ENCODE measurements at regions not wholly inside any gene's neighbourhood (a gene's known extent, or its start where the extent isn't known, plus 50 kb on each side); places are given as distances from the start of the nearest gene placed in this dataset.

GRCh38 chr20:56800088-56800487 lies 171.0 kb downstream of the TFAP2C start:
- no peak for DNase-seq (ENCODE audit: low spot score)

GRCh38 chr20:56801971-56802755 lies 173.1 kb downstream of the TFAP2C start:
- no peak for DNase-seq (ENCODE audit: low spot score)

GRCh38 chr20:56802805-56803204 lies 173.7 kb downstream of the TFAP2C start:
- no peak for DNase-seq (ENCODE audit: low spot score)

- no peak for DNase-seq (ENCODE audit: low spot score)
These were observed 176.2 kb downstream of the TFAP2C start for GRCh38 chr20:56805313-56805712.

GRCh38 chr20:56805966-56806365 lies 176.9 kb downstream of the TFAP2C start:
- no peak for DNase-seq (ENCODE audit: low spot score)

- no peak for DNase-seq (ENCODE audit: low spot score)
These were observed 177.9 kb downstream of the TFAP2C start for GRCh38 chr20:56806952-56807517.

DNA sequence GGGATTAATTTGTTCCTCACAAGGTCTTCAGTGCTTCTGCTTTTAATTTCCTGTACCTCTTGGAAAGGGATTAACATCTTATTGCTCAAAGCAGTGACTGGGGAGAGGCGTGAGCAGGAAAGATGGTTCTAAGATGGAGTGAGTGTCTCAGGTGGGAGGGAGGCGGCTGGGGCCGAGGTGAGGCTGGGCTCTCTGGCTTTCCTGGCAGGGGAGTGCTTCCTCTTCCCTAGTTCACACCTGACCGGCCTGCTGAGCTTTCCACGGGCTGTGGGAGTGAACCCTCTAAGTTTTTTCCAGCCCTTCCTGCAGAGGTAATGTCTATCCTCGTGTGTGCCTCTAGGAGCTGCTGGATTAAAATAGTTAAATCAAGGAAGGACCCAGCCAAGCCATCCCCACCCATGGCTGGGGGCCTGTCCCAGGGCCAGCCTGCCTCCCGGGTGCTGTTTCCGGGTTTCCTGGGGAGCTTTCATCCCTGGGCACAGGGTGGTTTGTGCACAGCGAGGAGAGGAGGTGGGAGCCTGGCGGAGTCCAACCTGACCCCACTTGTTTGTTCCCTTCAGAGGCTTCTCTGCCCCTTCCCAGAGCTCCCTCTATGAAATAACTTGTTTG lies 179.1 kb downstream of the TFAP2C start:
- DNase-seq (ENCODE audit: low spot score): no peak

DNA sequence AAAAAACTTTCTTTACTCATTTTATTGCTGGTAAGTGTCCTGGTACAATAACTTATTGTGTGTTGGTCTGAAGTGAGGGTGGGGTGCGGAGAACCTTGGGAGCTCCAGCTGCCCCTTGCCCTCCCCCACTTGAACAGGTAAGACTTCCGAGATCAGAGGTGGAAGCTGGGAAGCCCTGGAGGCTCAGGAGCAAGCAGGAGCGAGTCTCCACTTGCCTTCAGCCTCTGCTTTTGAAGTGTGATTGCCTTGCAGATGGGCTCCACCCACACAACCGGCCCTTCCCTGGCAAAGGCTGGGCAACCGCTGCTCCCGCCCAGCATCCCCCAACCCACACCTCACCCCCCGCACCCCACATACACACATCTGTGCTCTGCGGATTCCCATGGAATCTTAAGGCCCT lies 179.6 kb downstream of the TFAP2C start:
- no peak for DNase-seq (ENCODE audit: low spot score)

DNA sequence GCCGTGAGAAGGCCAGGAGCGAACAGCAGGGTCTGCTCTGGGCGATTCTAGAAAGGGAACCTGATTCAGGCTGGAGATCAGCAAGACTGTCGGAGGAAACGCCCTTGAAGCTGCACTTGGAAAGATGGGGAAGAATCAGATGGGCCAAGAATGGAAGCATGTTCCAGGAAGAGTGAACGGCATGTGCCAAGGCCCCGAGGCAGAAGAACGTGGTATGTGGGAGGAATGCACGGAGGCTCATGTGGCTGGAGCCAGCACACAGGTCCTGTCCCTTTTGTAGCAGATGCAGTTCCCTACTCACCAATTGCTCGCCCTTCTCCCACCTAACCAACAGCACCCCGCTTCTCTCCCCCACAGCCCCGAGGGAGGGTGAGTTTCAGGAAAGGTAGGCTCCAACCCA lies 180.6 kb downstream of the TFAP2C start:
- DNase-seq (ENCODE audit: low spot score): no peak

- DNase-seq (ENCODE audit: low spot score): no peak
These were observed 181.0 kb downstream of the TFAP2C start for GRCh38 chr20:56810141-56810540.

GRCh38 chr20:56815796-56816195 lies 186.7 kb downstream of the TFAP2C start:
- DNase-seq (ENCODE audit: low spot score): no peak

DNA sequence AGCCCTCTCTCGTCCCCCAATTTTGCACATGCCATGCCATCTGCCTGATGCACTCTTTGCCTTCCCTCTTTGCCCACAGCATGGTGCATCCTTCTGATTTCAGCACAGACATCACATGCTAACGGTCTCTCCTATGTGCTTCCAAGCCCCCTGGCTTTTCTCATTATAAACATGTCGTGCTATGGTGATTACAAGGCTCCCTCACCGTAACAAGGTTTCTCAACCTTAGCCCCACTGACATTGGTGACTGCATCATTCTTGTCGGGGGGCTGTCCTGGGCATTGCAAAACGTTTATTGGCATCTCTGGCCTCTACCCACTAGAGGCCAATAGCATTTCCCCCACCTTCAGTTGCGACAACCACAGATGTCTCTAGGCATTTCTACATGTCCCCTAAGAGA lies 187.2 kb downstream of the TFAP2C start:
- DNase-seq (ENCODE audit: low spot score): no peak

DNA sequence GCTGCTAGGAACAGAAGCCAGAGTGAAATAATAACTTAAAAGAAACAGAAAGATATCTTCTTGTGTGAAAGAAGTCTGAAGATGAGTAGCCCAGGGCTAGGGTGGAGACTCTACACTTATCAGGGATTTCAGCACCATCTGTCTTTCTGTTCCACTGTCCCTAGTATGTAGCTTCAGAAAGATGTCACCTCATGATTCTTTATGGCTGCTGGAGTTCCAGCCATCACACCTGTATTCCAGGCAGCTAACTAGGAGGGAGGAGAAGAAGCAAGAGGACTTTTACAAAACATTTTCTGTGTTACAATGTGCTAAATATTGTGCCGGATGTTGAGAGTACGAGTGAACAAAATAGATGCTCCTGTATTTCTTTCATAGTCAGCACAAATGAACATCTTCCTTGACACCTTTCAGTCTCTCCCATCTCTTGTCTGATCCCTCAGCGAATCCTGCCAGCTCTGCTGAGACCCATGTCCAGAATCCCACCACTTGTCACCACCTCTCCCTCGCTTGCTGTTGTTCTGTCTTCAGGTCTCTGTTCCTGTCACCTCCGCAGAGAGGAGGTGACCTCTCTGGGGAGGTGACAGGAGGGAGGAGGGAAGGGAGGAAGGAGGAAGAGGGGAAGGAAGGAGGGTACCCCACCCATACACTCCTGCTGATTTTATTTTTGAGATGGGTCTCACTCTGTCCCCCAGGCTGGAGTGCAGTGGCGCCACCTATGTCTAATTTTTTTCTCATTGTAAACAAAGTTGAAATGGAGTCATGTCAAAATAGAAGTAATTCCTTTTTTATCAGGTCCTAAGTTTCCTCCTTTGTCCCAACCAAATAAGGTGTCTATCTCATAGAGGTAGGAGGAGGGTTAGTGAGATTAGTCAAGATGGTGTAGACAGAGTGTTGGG lies 188.9 kb downstream of the TFAP2C start:
- no peak for DNase-seq (ENCODE audit: low spot score)

DNA sequence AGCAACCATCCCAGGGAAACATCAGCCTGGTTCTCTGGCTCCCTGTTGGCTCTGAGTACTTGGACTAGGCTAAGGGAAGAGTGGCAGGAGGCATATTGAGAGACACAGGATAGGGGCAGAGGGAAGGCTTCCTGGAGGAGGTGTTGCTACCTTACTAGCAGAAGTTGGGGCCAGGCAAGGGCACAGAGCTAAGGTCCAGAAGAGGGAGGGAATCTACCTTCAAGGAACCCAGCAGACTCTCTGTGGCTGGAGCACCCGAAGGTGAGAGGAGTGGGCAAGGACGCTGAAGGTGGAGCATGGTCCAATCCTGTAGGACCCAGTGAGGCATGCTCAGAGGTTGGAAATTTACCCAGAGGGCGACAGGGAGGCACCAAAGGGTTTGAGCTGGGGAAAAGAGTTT lies 191.9 kb downstream of the TFAP2C start:
- DNase-seq (ENCODE audit: low spot score): no peak

DNA sequence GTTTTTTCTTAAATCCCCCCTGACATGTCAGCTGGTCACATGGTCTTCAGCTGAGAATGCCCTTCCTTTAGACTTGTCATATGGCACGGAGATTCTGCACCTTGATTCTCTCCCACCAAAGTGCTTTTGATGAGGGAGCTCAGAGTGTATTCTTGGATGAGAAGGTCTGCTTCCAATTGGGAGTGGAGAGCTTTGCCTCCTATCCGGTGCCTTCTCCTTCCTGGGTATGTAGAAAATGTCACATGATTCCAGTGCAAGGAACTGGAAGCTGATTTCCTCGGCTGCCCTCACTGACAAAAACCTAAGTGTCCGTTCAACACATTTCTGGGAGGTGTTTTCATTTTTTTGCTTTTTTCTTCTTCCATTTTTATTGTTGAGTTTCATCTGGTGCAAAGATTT lies 197.2 kb downstream of the TFAP2C start:
- no peak for DNase-seq (ENCODE audit: low spot score)

GRCh38 chr20:56826705-56827665 lies 197.9 kb downstream of the TFAP2C start:
- DNase-seq (ENCODE audit: low spot score): no peak

GRCh38 chr20:56827763-56828162 lies 198.7 kb downstream of the TFAP2C start:
- no peak for DNase-seq (ENCODE audit: low spot score)

DNA sequence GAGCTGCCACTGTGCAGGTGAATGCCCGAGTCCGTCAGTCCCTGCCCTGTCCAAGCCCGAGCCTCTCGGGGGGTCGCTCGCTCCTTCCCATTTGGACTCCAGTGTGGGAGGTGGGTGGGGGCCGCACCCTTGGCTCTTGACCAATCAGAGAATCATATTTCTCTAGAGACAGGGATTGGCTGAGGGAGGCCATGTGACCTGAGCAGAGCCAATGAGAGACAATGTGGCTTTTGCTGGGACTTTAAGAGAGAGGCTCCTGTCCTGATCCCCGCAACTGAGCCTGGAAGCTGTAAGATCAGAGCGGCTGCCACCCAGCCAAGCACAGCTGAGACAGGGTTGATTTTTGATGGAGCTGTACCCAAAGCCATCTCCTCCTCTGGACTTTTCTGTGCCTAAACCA lies 199.3 kb downstream of the TFAP2C start:
- no peak for DNase-seq (ENCODE audit: low spot score)

GRCh38 chr20:56829788-56830385 lies 200.8 kb downstream of the TFAP2C start:
- DNase-seq (ENCODE audit: low spot score): no peak

DNA sequence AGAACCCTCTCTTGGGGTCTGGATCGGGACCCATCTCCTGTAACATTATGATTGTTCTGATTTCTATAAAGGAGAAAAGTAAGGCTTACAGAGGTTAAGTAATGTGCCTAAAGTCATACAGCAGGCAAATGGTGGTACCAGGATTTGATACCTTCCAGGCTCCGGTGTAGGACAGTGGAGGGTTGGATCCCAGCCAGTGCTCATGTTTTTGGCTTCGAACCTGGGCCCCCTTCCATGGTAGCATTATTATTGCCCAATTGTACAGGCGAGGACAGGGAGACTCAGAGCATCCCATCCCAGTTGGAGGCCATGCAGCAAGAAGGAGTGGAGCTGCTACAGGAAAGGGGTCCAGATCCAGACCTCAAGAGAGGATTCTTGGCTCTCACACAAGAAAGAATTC lies 202.7 kb downstream of the TFAP2C start:
- no peak for DNase-seq (ENCODE audit: low spot score)

- DNase-seq (ENCODE audit: low spot score): no peak
These were observed 204.3 kb downstream of the TFAP2C start for GRCh38 chr20:56833427-56833826.

All from mucosa of gallbladder (tissue), 1 donor.